GM18867 (cell line): ENCODE measurements at regions not wholly inside any gene's neighbourhood (a gene's known extent, or its start where the extent isn't known, plus 50 kb on each side); places are given as distances from the start of the nearest gene placed in this dataset.
"Not testable (repeated sequence)": the region's sequence is repeated elsewhere in the genome, so short reads cannot be mapped to it uniquely, and the experiment has no call there.

ENCODE experiments used
- ATAC-seq: cut with Tn5 transposase; IDR thresholded peaks from one replicate; pipeline ENCODE4 v1.9.1; 2021; ENCODE audit warnings: mild to moderate bottlenecking, moderate library complexity; ENCODE audit not compliant: unreplicated experiment

DNA sequence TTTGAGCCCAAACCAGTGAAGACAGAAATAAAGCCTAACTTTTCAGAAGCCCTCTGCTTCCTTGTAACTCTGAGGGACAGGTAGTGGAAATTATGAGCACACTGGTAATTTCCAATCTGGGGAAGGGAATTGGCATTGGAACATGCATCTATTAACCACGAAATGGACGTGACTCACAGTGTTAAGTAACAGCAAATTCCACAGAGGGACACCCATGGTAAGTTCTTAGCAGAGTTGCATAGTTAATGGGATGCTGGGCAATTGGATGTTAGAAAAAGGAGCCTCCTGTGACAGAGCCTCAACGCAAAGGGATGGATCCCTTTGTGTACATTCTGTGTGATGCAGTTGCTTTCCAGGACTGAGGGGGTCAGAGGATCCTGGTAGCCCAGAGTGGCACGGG, 168.6 kb downstream of the SEMA6D start:
- ATAC-seq = no peak

- no peak for ATAC-seq
These were observed 170.0 kb downstream of the SEMA6D start for GRCh38 chr15:47887241-47887800.

GRCh38 chr15:47888385-47889100, 171.2 kb downstream of the SEMA6D start:
- no peak for ATAC-seq

GRCh38 chr15:47890397-47891150, 173.3 kb downstream of the SEMA6D start:
- ATAC-seq = no peak

DNA sequence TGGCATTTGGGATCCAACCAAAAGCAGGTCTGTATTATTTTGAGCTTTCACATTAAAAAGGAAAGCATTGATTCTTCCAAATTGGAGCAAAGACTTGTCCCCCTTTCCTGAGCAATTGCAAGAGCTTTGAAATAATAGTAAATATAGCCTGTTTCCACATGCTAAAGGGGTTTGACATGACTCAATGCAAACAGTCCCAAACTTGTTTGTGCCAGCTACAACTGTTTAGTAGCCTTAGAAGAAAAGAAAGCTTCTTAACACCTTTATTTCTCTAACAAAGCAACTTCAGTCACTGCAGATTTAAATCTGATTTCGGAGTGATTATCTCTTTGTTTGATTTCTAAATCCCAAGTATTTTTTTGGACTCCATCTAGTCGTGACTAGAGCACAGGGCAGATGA, 180.2 kb downstream of the SEMA6D start:
- ATAC-seq = no peak

DNA sequence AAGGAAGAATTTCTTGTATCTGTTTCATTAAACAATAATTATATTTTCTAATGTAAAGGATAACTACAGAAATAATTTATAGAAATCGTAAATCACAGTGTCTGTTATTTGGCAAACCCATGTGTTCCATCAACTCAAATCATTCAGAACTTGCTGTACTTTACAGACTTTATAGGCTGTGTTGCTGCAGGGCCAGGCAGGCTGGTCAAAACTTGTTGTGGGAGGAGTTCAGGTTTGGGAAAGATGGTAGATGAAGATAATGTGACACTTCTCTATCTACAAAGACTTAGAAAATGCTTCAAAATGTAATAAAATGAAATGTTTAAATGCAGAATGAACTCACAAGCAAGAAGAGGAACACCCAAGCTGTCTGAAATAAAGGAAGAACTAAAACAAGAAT, 183.4 kb downstream of the SEMA6D start:
- ATAC-seq = no peak

DNA sequence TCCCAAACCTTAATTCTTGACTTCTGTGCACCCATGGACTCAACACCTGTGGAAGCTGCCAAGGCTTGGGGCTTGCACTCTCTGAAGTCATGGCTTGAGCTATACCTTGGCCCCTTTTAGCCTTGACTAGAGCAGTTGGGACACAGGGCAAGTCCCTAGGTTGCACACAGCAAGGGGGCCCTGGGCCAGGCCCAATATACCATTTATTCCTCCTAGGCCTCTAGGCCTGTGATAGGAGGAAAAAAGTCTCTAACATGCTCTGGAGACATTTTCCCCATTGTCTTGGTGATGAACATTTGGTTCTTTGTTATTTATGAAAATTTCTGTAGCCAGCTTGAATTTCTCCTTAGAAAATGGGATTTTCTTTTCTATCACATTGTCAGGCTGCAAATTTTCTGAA, 186.1 kb downstream of the SEMA6D start:
- ATAC-seq = no peak

DNA sequence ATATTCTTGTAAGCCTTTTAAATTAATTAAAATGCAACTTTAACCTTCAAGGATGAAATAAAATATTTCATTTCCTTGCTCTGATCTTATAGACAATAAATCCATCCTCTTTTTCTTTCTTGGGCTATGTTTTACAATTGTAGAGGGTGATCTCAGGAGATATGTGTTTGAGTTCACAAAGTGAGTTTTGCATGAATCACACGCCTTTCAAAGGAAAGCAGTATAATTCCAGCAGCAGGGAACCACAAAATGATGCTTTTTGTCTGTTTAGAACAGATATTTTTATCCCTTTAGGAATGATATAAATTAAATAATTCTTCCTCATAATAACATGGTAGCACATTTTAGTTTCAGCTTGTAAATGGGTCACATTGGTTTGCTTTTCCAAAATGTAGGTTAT, 191.2 kb downstream of the SEMA6D start:
- ATAC-seq = no peak

DNA sequence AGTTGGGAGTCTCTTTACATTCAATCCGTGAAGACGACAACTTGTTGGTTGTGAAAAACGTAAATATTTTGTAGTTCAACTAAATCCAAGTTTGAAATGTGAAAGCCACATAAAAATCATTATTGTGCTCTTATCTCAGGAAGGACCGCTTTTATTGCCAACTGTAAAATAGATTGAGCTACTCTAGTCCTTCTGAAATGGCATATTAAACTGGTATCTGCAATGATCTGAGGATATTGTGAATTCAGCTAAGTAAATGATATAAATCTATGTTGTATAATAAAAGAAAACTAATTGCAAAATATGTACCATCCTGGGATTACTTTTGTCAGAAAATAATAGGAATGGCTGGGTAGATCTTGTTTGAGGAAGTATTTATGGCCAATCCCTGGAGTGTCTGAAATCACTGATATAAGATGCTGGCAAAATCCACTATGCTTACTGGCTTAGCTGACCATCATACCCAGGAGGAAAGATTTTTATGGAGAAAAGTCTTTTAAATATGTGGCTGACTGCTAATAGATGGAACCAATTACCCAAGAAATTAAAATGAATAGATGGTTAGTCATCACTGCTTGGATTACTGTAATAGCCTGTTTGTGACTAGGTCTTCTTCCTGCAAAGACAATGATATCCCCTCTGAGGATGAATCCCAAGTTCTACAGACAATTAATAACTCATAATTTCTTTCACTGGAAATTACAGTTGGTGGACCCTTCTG, 191.8 kb downstream of the SEMA6D start:
- ATAC-seq = no peak

- ATAC-seq = not testable (repeated sequence)
These were observed 195.6 kb downstream of the SEMA6D start for GRCh38 chr15:47912910-47913309.

DNA sequence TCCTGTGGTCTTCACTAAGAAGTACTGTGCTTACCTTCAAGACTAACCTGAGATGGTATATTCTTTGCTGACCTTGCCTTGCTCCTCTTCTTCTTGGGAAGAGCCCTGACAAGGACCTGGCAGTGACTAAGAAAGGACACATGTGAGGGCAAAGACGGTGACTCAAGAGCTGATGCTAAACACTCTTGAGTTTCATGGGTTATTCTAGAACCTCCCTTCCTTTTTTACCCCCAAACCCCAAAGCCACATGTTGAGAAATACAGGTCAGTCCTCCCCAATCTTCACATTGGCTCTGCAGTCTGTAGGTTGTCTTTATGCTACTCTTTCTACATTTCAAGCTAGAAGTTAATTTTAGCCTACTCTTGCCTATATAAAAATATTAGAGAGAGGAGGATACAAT, 200.6 kb downstream of the SEMA6D start:
- no peak for ATAC-seq

GRCh38 chr15:47918877-47919276, 201.6 kb downstream of the SEMA6D start:
- ATAC-seq = no peak

GRCh38 chr15:47924381-47924780, 196.4 kb upstream of the SLC24A5 start:
- no peak for ATAC-seq

DNA sequence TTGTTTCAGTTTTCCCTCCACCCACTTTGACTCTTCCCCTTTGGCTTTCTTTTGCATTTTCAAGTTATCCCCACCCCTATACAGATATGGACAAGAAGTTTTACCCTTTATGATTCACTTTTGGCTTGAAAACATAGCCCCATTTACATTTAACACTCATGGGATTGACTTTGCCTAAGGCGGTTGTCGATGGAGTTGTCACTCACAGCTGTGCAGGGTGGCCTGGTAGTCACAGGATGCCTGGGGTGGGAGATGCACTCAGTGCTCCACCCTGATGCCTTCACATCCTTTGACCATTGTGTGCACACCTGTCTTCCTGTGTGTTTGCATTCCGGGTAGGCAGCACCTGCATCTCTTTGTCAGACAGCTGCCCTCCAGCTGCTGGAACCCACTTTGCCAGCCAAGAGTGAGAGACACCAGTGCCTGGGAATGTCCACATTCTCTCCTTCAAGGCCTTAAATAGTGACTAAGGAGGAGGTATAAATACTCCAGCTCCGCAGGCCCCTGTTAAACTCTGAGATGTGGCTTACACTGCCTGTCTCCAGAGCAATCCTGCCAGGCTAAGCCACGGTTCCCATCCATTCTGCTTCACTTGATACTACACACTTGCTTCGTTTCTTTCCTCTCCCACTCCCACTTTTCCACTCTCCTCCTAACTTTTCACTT, 191.5 kb upstream of the SLC24A5 start:
- ATAC-seq = no peak

DNA sequence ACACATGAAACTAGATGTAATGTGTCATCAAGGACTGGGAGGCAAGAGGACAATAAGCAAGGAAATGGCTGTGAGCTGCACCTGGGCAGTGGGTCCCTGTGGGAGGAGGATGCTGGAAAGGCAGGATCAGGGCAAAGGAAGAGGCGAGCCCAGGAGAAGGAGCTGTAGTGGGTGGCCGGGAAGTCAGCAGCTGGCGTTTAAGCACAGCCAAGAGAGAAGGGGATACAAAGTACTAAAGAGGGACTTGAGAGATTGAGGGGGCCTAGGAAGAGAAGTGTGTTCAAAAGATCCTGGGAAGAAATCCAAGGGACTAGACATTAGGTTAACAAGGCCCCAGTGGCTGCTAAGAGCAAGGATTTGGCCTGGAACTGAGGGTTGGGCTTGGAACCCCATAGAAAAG, 188.5 kb upstream of the SLC24A5 start:
- no peak for ATAC-seq

DNA sequence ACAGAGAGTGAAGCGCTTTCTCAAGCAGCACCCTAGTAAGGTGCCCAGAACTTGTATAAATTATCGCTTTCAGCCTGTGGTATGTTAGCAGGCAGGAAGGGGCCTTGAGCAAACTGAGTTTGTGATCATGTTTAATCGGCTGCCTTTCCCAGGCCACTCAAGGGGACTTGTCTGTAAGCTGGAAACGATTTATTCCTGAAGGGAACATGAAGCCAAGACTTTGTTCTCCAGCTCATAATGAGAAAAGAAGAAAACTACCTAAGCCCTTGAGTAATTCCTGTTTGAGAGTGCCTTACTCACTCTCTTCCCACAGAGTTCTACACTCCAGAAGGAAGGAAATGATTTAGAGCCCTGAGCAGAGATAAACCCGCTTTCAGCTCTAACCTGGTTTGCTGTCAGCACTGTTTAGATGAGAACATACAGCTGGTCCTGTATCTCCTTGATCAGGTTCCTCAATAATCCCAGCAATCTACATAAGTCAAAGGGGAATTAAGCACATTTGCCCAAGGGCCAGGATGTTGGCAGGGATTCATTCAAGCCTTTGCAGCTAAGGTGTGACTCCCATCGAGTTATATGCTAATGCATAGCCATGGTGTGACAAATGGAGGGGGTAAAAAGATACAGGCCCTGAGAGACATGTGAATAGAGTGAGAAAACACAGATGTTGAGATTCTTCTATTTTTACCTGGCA, 187.7 kb upstream of the SLC24A5 start:
- no peak for ATAC-seq

GRCh38 chr15:47933865-47934264, 186.9 kb upstream of the SLC24A5 start:
- ATAC-seq = no peak

DNA sequence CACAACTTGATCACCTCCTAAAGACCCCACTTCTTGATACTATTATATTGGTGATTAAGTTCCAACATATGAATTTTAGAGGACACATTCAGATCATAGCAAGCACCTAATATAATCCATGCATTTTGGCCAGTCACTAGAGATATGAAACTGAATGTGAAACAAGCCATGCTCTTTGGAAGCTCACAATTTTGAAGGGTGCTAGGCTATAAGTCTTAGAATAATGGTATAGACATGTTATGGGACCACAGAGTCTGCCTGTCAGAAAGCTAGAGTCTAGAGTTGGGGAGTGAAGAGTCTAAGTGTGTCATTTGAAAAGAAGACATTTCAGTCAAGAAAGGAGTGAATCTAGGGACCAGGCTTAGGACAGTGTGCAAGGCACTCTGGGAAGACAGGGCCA, 186.4 kb upstream of the SLC24A5 start:
- ATAC-seq = peak; percentile 43

GRCh38 chr15:47937834-47938233, 183.0 kb upstream of the SLC24A5 start:
- no peak for ATAC-seq

DNA sequence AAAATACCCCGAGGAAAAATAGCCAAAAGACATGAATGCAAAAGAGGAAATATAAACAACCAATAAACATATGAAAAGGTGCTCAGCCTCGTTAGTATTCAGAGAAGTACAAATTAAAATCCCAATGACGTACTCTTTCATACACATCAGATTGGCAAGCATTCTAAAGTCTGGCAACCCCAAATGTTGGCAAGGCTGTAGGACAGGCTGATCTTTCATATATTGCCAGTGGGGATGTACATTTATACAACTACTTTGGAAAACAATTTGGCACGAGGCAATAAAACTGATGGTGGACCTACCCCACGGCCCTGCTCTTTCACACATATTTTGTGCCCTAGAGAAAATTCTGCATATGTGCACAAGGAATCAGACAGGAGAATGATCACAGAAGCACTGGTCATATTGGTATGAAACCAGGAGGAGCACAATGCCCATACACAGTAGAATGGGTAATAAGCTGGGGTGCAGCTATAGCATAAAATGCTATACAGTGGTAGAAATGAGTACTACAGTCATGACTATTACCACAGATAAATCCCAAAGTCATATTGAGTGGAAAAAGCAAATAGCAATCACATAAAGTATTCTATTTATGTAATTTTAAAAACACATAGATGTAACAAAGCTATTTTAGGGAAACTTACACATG, 176.0 kb upstream of the SLC24A5 start:
- ATAC-seq = no peak
